Esophagus squamous epithelium (tissue), 4 donors: ENCODE measurements at regions not wholly inside any gene's neighbourhood (a gene's known extent, or its start where the extent isn't known, plus 50 kb on each side); places are given as distances from the start of the nearest gene placed in this dataset.

Experiments used
- CTCF ChIP-seq, 6 experiments: fragments of 450-650 bp in 4 of 6; fragments of 200-600 bp in 2 of 6; sonication (generic) in 2 of 6; IDR thresholded peaks; one replicate each; pipeline ENCODE4 v1.5.1; 2016 to 2019; ENCODE audit warnings: antibody characterized with exemption in 6 of 6, mild to moderate bottlenecking in 4 of 6, moderate library complexity in 4 of 6
- POLR2A ChIP-seq, 4 donors: fragments of 450-650 bp; IDR thresholded peaks; one replicate each; pipeline ENCODE4 v1.6.1; 2017; ENCODE audit warnings: antibody characterized with exemption in 4 of 4, mild to moderate bottlenecking in 4 of 4, moderate library complexity in 3 of 4

GRCh38 chr14:92258934-92259333 is 64.0 kb upstream of the SLC24A4 start:
- TF ChIP-seq POLR2A (IDR thresholded peaks at IDR 0.05) (no peak), CTCF (IDR thresholded peaks at IDR 0.05) (no peak)
